ENCODE measurements at regions not wholly inside any gene's neighbourhood (a gene's known extent, or its start where the extent isn't known, plus 50 kb on each side); places are given as distances from the start of the nearest gene placed in this dataset.
"Not testable (repeated sequence)": the region's sequence is repeated elsewhere in the genome, so short reads cannot be mapped to it uniquely, and the experiment has no call there.

DNA sequence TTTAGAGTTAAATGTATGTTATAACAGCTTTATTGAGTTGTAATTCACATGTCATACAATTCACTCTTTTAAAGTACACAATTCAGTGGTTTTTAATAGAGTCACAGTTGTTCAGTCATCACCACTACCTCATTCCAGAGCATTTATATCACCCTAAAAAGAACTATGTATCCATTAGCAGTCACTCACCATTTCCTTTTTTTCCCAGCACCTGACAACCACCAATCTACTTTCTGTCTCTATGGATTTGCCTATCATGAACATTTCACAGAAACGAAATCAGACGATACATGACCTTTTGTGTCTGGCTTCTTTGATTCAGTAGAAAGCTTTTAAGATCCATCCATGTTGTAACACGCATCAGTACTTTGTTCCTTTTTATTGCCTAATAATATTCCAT, 52.9 kb upstream of the FRAS1 start:
- Mint-ChIP-seq H3K9me3 (ENCODE audit: low read depth) (no peaks in the 10 kb centered on the region), H3K27me3 (peaks cover 2% of the 10 kb centered on the region), H3K4me3 (no peak overlapping the region), H3K4me1 (no peaks in the 10 kb centered on the region), H3K27ac (no peak overlapping the region), H3K36me3 (ENCODE audit: low read depth) (no peaks in the 10 kb centered on the region)
- ChIA-PET CTCF (interaction anchor here (0.8 kb wide), 1 partner anchor 10 kb away, joined by 3 read pairs; no protein-coding TSS in a partner anchor), POLR2A (interaction anchor here (0.7 kb wide), 1 partner anchor 19 kb away, joined by 4 read pairs; no protein-coding TSS in a partner anchor)
- DNase-seq (no peak), ATAC-seq (no peak)
- intact Hi-C loops (cut with DNase I, micrococcal nuclease), result no loop called here

DNA sequence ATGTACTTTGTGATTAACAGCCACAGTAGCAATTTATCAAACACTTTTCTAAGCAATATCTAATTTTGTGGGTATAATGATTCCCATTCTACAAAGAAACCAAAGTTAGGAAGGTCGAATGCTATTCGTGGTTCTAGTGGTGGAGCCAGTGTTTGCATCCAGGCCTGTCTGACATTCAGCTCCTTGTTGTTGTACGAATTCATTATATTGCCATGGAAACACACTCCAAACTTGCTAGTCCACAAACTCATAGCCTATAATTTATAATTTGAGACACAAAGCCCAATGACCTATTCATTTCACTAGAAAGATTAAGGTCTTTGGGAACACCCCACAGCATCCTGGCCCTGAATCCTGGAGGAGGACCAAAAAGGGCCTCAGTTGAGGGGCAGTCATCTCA, 52.0 kb upstream of the FRAS1 start:
- H3K27ac Mint-ChIP-seq, result no peak overlapping the region

GRCh38 chr4:78007021-78007420, 50.1 kb upstream of the FRAS1 start:
- not testable (repeated sequence) for H3K4me1 Mint-ChIP-seq, H3K27ac Mint-ChIP-seq

More for the DNA sequence above, 52.0 kb upstream of the FRAS1 start:
- ATAC-seq (no peak), DNase-seq (no peak)
- CTCF ChIA-PET, result no interaction called here
- no peaks in the 10 kb centered on the region for H3K36me3 Mint-ChIP-seq (ENCODE audit: low read depth)
- peaks cover 2% of the 10 kb centered on the region for H3K27me3 Mint-ChIP-seq
- intact Hi-C loops (cut with DNase I, micrococcal nuclease), result no loop called here
- H3K4me1 Mint-ChIP-seq, result no peaks in the 10 kb centered on the region
- H3K9me3 Mint-ChIP-seq (ENCODE audit: low read depth), result no peaks in the 10 kb centered on the region
- POLR2A ChIA-PET, result no interaction called here
- H3K4me3 Mint-ChIP-seq, result no peak overlapping the region

More at GRCh38 chr4:78007021-78007420, 50.1 kb upstream of the FRAS1 start:
- H3K4me3 Mint-ChIP-seq; ATAC-seq; POLR2A ChIA-PET; H3K9me3 Mint-ChIP-seq (ENCODE audit: low read depth); H3K36me3 Mint-ChIP-seq (ENCODE audit: low read depth); intact Hi-C loops (cut with DNase I, micrococcal nuclease); CTCF ChIA-PET; DNase-seq; H3K27me3 Mint-ChIP-seq: not testable (repeated sequence)
